Loucy (cell line): ENCODE measurements at regions not wholly inside any gene's neighbourhood (a gene's known extent, or its start where the extent isn't known, plus 50 kb on each side); places are given as distances from the start of the nearest gene placed in this dataset.

Experiments
- H2AFZ ChIP-seq: fragments of 200-600 bp; sonication (generic); 2 replicates; pipeline ENCODE4 v1.6.0; 2016; ENCODE audit warnings: antibody characterized with exemption, mild to moderate bottlenecking, low read length, moderate library complexity
- H3F3A ChIP-seq: fragments of 200-600 bp; 2 replicates; pipeline ENCODE4 v1.6.0; 2016; ENCODE audit warnings: antibody characterized with exemption, low read depth, mild to moderate bottlenecking
- H3K27me3 ChIP-seq: fragments of 200-600 bp; sonication (generic); 2 replicates; pipeline ENCODE4 v1.6.1; 2014; ENCODE audit warnings: low read length, mild to moderate bottlenecking; ENCODE audit not compliant: insufficient read depth, poor library complexity, severe bottlenecking
- H3K36me3 ChIP-seq: fragments of 200-600 bp; sonication (generic); 2 replicates; pipeline ENCODE4 v1.6.1; 2016; ENCODE audit warnings: low read length; ENCODE audit not compliant: insufficient read depth
- H3K4me1 ChIP-seq: fragments of 200-600 bp; sonication (generic); 2 replicates; pipeline ENCODE4 v1.5.1; 2014; ENCODE audit warnings: low read length, mild to moderate bottlenecking; ENCODE audit not compliant: insufficient read depth, poor library complexity, severe bottlenecking
- H3K4me2 ChIP-seq: fragments of 200-600 bp; sonication (generic); 2 replicates; pipeline ENCODE4 v1.6.0; 2014; ENCODE audit warnings: antibody characterized with exemption, low read length, low read depth, mild to moderate bottlenecking; ENCODE audit not compliant: poor library complexity, severe bottlenecking
- H3K4me3 ChIP-seq: fragments of 200-600 bp; sonication (generic); 2 replicates; pipeline ENCODE4 v1.5.1; 2014; ENCODE audit warnings: low read length, mild to moderate bottlenecking, mixed read lengths; ENCODE audit not compliant: poor library complexity, severe bottlenecking
- H3K79me2 ChIP-seq: fragments of 200-600 bp; sonication (generic); 2 replicates; pipeline ENCODE4 v1.6.1; 2014; ENCODE audit warnings: low read length; ENCODE audit not compliant: insufficient read depth
- H3K9ac ChIP-seq: fragments of 200-600 bp; sonication (generic); 2 replicates; pipeline ENCODE4 v1.6.0; 2014; ENCODE audit warnings: mild to moderate bottlenecking, low read depth, low read length, moderate library complexity; ENCODE audit not compliant: poor library complexity, severe bottlenecking
- H3K9me2 ChIP-seq: fragments of 200-600 bp; sonication (generic); replicated peaks from 2 replicates; pipeline ENCODE4 v1.6.1; 2016; ENCODE audit warnings: low read depth, low read length, mixed read lengths
- H3K9me3 ChIP-seq: fragments of 200-600 bp; sonication (generic); 2 replicates; pipeline ENCODE4 v1.6.1; 2014; ENCODE audit warnings: mild to moderate bottlenecking, antibody characterized with exemption, low read length, low read depth; ENCODE audit not compliant: insufficient read depth
- H4K20me1 ChIP-seq: fragments of 200-600 bp; sonication (generic); 2 replicates; pipeline ENCODE4 v1.6.0; 2014; ENCODE audit warnings: antibody characterized with exemption, low read length, mild to moderate bottlenecking; ENCODE audit not compliant: insufficient read depth, poor library complexity, severe bottlenecking
- EZH2phosphoT487 ChIP-seq: fragments of 200-600 bp; IDR thresholded peaks from 2 replicates; pipeline ENCODE4 v1.6.1; 2018; ENCODE audit warnings: antibody characterized with exemption, mild to moderate bottlenecking, moderate library complexity, borderline replicate concordance
- TF ChIP-seq, protein P1 (sequence below): fragments of 200-600 bp; sonication (generic); conservative IDR thresholded peaks from 2 replicates; pipeline ENCODE4 v1.5.1; 2014; ENCODE audit warnings: mild to moderate bottlenecking, antibody characterized with exemption, low read length

GRCh38 chr2:226466589-226466988, 333.0 kb downstream of the IRS1 start:
- Histone ChIP-seq H3K9me2 (no peaks in the 10 kb centered on the region), H3K4me3 (no peak overlapping the region), H3K9me3 (no peaks in the 10 kb centered on the region), H2AFZ (no peak overlapping the region), H3K27me3 (no peaks in the 10 kb centered on the region), H3K4me1 (no peaks in the 10 kb centered on the region), H3K4me2 (no peak overlapping the region), H3K79me2 (no peaks in the 10 kb centered on the region), H4K20me1 (no peaks in the 10 kb centered on the region), H3K36me3 (no peaks in the 10 kb centered on the region), H3F3A (no peaks in the 10 kb centered on the region), H3K9ac (no peak overlapping the region)
- no peak for TF ChIP-seq EZH2phosphoT487
- TF ChIP-seq, protein P1, sequence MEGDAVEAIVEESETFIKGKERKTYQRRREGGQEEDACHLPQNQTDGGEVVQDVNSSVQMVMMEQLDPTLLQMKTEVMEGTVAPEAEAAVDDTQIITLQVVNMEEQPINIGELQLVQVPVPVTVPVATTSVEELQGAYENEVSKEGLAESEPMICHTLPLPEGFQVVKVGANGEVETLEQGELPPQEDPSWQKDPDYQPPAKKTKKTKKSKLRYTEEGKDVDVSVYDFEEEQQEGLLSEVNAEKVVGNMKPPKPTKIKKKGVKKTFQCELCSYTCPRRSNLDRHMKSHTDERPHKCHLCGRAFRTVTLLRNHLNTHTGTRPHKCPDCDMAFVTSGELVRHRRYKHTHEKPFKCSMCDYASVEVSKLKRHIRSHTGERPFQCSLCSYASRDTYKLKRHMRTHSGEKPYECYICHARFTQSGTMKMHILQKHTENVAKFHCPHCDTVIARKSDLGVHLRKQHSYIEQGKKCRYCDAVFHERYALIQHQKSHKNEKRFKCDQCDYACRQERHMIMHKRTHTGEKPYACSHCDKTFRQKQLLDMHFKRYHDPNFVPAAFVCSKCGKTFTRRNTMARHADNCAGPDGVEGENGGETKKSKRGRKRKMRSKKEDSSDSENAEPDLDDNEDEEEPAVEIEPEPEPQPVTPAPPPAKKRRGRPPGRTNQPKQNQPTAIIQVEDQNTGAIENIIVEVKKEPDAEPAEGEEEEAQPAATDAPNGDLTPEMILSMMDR: no peak

GRCh38 chr2:226466124-226466523, 333.5 kb downstream of the IRS1 start:
- Histone ChIP-seq H3K79me2 (no peaks in the 10 kb centered on the region), H3F3A (no peaks in the 10 kb centered on the region), H2AFZ (no peak overlapping the region), H3K4me3 (no peak overlapping the region), H3K36me3 (no peaks in the 10 kb centered on the region), H3K9ac (no peak overlapping the region), H3K9me2 (no peaks in the 10 kb centered on the region), H3K9me3 (no peaks in the 10 kb centered on the region), H3K27me3 (no peaks in the 10 kb centered on the region), H3K4me1 (no peaks in the 10 kb centered on the region), H4K20me1 (no peaks in the 10 kb centered on the region), H3K4me2 (no peak overlapping the region)
- TF ChIP-seq, protein P1: no peak
- TF ChIP-seq EZH2phosphoT487: no peak

DNA sequence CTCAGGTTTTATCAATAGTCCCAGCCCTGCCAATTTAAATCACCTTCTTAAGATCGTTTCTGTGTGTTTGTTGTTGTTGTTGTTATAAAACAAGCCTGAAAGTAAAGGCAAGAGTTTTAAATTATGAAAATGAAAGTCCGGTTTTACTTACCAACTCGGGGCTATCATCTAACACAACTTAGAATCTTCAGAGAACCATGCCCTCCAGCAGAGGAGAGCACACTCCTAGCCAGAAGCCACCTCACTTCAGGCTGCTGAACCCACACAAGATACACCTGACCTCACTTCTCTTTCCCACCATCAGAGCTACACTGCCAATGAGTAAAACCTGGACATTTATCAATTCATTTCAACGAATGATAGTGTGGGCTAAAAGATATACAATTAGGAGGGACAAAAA, 335.2 kb downstream of the IRS1 start:
- Histone ChIP-seq H3K9me3 (no peaks in the 10 kb centered on the region), H3K27me3 (no peaks in the 10 kb centered on the region), H3K4me3 (no peak overlapping the region), H3K79me2 (no peaks in the 10 kb centered on the region), H3K4me1 (no peaks in the 10 kb centered on the region), H3K4me2 (no peak overlapping the region), H3K36me3 (no peaks in the 10 kb centered on the region), H3K9ac (no peak overlapping the region), H3K9me2 (no peaks in the 10 kb centered on the region), H2AFZ (no peak overlapping the region), H3F3A (no peaks in the 10 kb centered on the region), H4K20me1 (no peaks in the 10 kb centered on the region)
- TF ChIP-seq, protein P1: no peak
- TF ChIP-seq EZH2phosphoT487: no peak
